Islet precursor cell (in vitro differentiated cells): ENCODE measurements at regions not wholly inside any gene's neighbourhood (a gene's known extent, or its start where the extent isn't known, plus 50 kb on each side); places are given as distances from the start of the nearest gene placed in this dataset.
"Not testable (repeated sequence)": the region's sequence is repeated elsewhere in the genome, so short reads cannot be mapped to it uniquely, and the experiment has no call there.

Source experiments
- DNase-seq: peaks from one replicate; pipeline ENCODE4 v3.0.0-alpha.2; 2018

- no peak for DNase-seq
Observed at GRCh38 chr12:105482951-105483350, 152.5 kb downstream of the C12orf75 start.

- DNase-seq, result no peak
Observed at GRCh38 chr12:105483691-105484090, 153.2 kb downstream of the C12orf75 start.

DNA sequence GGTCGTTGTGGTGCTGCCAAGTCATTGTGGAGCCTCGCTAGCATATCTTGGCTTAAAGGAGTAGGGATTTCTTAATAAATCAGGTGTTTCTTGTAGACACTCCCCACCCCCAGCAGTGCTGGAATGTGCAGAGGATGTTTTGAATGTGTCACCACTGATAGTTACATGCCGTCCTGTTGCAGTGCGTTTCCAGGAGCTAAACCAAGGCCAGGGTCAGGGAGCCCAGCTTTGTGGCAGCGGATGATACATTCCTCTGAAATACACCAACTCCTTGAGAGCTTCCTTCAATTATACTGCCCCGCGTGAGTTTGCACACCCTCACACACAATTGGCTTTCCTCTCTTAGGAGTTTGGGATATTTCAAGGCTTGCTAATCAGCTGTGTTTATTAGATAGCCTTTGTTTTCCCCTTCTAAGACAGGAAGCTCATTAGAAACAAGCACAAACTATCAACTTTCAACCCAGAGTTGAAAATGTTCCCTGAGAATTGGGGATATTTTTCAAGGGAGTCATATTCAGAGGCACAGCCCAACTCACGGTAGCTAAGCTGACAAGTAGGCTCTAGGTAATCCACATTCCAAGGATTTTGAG is 154.9 kb downstream of the C12orf75 start:
- DNase-seq, result peak; percentile 80

- DNase-seq, result no peak
Observed at GRCh38 chr12:105485921-105486320, 155.4 kb downstream of the C12orf75 start.

DNA sequence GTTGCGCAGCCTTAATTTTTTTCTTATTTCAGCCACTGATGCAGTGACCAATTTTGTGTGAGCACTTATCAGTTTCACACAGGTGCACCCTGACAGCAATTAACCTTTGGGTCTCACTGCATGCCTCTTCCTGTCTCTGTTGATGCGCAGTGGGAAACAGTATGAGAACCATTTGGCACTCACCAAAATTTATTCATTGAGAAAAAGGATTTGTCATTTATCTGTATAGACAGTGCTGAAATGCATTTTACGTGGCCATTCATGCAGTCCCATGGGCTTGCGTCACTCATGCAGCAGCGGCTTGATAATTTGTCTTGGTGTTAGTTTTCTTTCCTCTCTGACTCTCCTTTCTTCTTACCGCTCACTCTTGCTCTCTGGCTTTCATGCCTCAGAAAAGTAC is 157.5 kb downstream of the C12orf75 start:
- DNase-seq, result no peak

- DNase-seq, result no peak
Observed at GRCh38 chr12:105492591-105493545, 162.4 kb downstream of the C12orf75 start.

DNA sequence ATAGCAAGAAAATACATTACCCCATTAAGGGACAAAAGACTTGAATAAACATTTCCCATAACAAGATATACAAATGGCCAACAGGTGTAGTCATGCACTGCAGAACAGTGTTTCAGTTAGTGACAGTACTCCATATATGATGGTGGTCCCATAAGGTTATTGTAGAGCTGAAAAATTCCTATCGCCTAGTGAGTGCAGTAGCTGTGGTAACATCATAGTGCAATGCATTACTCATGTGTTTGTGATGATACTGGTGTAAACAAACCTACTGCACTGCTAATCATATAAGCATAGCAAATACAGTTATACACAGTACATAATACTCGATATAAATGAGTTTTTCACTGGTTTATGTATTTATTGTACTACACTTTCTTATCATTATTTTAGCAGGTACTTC is 168.7 kb downstream of the C12orf75 start:
- no peak for DNase-seq

DNA sequence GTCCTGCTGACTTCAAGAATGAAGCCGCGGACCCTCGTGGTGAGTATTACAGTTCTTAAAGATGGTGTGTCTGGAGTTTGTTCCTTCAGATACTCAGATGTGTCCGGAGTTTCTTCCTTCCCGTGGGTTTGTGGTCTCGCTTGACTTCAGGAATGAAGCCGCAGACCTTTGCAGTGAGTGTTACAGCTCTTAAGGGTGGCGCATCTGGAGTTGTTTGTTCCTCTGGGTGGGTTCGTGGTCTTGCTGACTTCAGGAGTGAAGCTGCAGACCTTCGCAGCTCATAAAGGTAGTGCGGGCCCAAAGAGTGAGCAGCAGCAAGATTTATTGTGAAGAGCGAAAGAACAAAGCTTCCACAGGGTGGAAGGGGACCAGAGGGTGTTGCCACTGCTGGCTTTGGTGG is 170.2 kb downstream of the C12orf75 start:
- DNase-seq, result not testable (repeated sequence)

GRCh38 chr12:105502426-105502930 is 172.0 kb downstream of the C12orf75 start:
- DNase-seq, result no peak

DNA sequence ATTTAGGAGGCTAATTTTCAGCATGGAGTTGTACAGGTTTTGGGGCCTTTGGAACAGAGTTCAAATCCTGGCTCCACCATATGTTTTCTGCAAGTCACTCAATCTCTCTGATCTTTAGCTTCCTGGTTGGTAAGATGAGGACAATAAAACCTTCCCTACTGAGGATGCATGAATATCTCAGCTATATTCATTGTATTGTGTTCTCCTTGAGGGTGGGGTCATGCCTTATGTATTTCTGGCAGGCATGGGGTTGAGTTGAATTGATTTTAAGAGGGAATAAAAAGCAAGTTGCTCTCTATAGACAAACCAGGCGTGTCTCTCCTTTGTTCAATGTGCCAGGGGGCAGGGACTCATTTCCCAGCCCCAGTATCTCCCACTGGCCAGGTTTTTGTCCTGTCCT is 173.1 kb downstream of the C12orf75 start:
- DNase-seq, result no peak

DNA sequence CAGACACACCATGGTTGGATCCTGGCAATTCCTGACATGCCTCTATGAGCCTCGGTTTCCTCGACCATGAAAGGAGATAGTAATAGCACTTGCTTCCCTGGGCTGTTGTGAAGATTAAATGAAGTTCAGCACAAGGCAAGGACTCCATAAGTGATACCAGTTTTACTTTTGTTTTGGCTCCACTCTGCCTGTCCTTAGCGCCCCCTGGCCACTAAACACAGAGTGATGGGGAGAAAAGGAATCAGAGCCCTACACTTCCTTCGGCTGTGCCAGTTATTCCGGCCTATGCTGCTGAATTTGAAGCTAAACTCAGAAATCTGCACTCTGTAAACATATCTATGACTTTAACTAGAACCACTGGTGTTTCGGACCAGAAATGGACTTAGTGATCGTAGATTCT is 173.8 kb downstream of the C12orf75 start:
- DNase-seq, result no peak

DNA sequence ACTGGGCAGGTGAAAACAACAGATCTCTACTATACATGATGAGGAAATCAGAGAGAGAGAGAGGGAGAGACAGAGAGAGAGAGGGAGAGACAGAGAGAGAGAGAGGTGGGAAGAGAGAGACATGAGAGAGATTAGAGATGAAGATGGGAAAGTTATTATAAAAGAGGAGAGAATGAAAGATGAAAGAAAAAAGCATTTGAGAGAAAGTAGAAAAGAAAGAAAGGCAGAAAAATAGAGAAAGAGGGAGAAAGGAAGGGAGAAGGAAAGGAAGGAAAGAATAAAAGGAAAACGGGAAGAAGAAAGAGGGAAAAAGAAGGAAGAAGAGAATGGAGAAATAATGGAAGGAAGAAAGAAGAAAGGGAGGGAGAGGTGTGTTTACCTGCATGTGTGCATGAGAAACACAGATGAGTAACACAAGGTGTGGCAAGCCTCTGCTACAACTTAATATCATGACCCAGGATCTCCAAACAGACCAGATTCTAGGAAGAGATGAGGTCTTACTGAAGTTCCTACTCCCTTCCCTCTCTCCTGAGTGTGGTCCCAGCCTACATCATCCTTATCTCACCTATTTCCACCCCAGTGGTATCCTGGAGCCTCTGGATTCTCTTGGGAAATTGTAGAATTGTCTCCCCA is 176.3 kb downstream of the C12orf75 start:
- DNase-seq, result no peak

GRCh38 chr12:105507311-105508038 is 177.0 kb downstream of the C12orf75 start:
- no peak for DNase-seq

DNA sequence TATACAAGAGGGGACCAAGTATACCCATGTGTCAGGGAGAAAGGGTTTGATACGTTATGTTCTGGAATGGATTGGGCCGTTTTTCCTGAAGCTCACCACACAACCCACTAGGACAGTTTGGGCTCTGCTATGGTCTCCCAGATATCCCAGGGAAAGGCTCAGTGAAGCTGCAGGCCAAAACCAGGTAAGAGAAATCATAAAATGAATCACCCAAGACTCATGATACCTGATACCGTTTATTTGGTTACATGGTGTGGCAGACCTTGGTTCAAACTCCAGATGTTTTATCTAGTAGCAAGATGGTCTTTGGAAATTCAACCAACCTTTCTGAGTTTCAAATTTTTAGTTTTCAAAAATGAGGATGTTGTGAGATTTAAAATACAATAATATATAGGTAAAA is 177.6 kb downstream of the C12orf75 start:
- DNase-seq, result no peak

DNA sequence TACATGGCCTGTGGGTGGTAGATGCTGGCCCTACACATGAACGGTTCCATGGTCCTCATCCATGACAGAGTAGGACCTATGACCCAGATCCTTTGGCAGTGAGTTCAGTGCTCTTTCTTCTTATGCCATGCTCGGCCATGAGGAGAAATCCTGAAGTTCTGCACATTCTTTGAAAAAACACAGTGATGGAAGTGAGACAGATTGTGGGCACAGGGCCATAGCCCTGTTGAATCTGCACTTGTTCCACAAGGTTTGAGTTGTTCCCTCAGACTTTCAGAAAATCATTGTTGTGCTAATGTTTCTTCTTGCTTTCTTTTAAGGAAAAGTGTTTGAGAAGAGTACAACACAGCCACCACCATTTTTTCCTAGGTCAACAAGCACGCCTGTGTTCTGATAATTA is 180.0 kb downstream of the C12orf75 start:
- DNase-seq, result no peak

GRCh38 chr12:105512861-105513260 is 182.4 kb downstream of the C12orf75 start:
- DNase-seq, result not testable (repeated sequence)

- no peak for DNase-seq
Observed at GRCh38 chr12:105522166-105522825, 191.8 kb downstream of the C12orf75 start.

GRCh38 chr12:105523164-105524057 is 192.9 kb downstream of the C12orf75 start:
- DNase-seq, result peak; percentile 93

DNA sequence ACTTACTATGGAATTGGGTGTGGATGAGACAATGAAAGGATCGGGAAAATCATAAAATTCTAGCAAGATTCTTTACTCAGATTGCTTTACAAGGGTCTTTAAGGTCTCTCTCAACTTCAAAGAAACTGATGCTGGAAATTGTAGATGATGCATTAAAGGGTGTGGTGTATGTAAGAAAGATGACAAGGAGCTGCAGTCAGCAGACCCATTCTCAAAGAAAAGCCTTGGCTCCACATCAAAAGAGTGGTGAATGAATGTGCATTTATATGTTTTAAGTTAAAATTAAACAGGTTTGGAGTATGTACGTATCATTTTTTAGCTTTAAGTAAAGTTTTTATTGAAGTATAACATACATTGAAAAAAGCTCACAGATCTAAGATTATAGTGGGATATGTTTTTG is 194.5 kb downstream of the C12orf75 start:
- DNase-seq, result no peak

DNA sequence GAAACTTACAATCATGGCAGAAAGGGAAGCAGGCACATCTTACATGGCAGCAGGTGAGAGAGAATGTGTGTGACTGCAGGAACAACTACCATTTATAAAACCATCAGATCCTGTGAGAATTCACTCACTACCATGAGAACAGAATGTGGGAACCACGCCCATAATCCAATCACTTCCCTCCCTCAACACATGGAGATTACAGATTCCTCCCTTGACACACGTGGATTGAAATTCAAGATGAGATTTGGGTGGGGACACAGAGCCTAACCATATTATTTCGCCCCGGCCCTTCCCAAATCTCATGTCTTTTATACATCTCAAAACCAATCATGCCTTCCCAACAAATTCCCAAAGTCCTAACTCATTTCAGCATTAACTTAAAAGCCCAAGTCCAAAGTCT is 203.6 kb downstream of the C12orf75 start:
- DNase-seq, result no peak

GRCh38 chr12:105535033-105535432 is 204.5 kb downstream of the C12orf75 start:
- DNase-seq, result not testable (repeated sequence)
